ENCODE measurements at regions not wholly inside any gene's neighbourhood (a gene's known extent, or its start where the extent isn't known, plus 50 kb on each side); places are given as distances from the start of the nearest gene placed in this dataset.

DNA sequence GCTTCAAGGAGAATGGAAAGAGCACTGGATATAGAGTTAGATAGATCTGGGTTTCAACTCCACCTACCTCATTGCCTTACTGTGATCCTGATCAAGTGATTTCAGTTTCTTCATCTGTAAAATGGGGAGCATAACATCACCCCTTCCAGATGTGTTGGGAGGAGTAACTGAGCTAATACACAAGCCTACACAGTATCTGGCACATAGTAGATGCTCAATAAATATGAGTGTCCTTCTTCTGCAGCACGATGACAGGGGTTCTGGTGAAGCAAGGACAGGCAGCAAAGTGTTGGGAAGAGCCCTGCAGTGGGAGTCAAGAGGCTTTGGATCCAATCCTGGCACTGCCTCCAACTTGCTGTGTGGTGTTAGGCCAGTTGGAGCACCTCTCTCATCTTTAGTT, 270.0 kb downstream of the UACA start:
- Histone ChIP-seq H4K8ac (ENCODE audit: extremely low read depth, insufficient read depth, low read length) (no peak overlapping the region), H3K4me3 (ENCODE audit: extremely low read depth in 1 of 4, insufficient read depth in 2 of 4, low read depth in 3 of 4, low read length in 4 of 4) (no peak overlapping the region), H3K36me3 (ENCODE audit: control insufficient read depth in 2 of 4, insufficient read depth in 4 of 4, low read length in 3 of 4) (no peaks in the 10 kb centered on the region), H3K4ac (replicated peaks; ENCODE audit: insufficient read length, low read depth, low read length) (no peak overlapping the region), H2BK120ac (replicated peaks; ENCODE audit: low read depth, low read length) (no peak overlapping the region), H3K79me1 (ENCODE audit: low read depth, low read length) (no peaks in the 10 kb centered on the region), H4K5ac (ENCODE audit: insufficient read length, low read depth, low read length) (no peak overlapping the region), H2AFZ (ENCODE audit: low read length) (no peak overlapping the region), H4K20me1 (replicated peaks in 1 of 2; ENCODE audit: control insufficient read depth in 1 of 2, insufficient read depth in 2 of 2, low read length in 2 of 2) (no peaks in the 10 kb centered on the region), H2BK12ac (ENCODE audit: low read depth, low read length) (no peak overlapping the region), H3K56ac (replicated peaks; ENCODE audit: insufficient read length, low read depth, low read length) (no peak overlapping the region), H3K79me2 (ENCODE audit: control insufficient read depth in 1 of 2, insufficient read depth in 2 of 2, low read length in 2 of 2) (no peaks in the 10 kb centered on the region), H2AK5ac (ENCODE audit: low read depth, low read length) (no peak overlapping the region), H3K27me3 (replicated peaks in 1 of 4; ENCODE audit: control insufficient read depth in 3 of 4, extremely low read depth in 1 of 4, insufficient read depth in 3 of 4, low read length in 3 of 4) (no peaks in the 10 kb centered on the region), H3K4me1 (replicated peaks in 1 of 4; ENCODE audit: control insufficient read depth in 3 of 4, insufficient read depth in 4 of 4, low read length in 3 of 4) (no peaks in the 10 kb centered on the region; a peak in 2 of 7 replicates), H3K23me2 (ENCODE audit: low read depth, low read length) (no peaks in the 10 kb centered on the region; the same call in 1 of the 2 replicates), H2BK5ac (ENCODE audit: low read depth, low read length) (no peak overlapping the region), H3K14ac (ENCODE audit: insufficient read length) (no peak overlapping the region), H3K4me2 (ENCODE audit: insufficient read depth in 1 of 2, low read depth in 2 of 2, low read length in 2 of 2) (no peak overlapping the region), H3K9ac (replicated peaks in 1 of 4; ENCODE audit: extremely low read depth in 1 of 4, low read depth in 3 of 4, low read length in 3 of 4) (no peak overlapping the region), H3K23ac (ENCODE audit: insufficient read length) (no peak overlapping the region), H4K91ac (replicated peaks; ENCODE audit: insufficient read length, low read length) (no peak overlapping the region), H2BK15ac (ENCODE audit: low read length) (no peak overlapping the region), H3K9me3 (ENCODE audit: insufficient read depth in 2 of 2, low read depth in 1 of 2, low read length in 1 of 2) (no peaks in the 10 kb centered on the region), H2BK20ac (ENCODE audit: low read length) (no peak overlapping the region), H3K27ac (ENCODE audit: low read depth, low read length) (no peak overlapping the region), H3K18ac (ENCODE audit: extremely low read depth, low read length) (no peak overlapping the region)
- no peak for TF ChIP-seq JUN (IDR thresholded peaks at IDR 0.05; ENCODE audit: low read depth, low read length)
- no peak for TF ChIP-seq CTBP2 (IDR thresholded peaks at IDR 0.05; ENCODE audit: borderline replicate concordance, insufficient read depth, insufficient read length, low read length)
- TF ChIP-seq, protein P1, sequence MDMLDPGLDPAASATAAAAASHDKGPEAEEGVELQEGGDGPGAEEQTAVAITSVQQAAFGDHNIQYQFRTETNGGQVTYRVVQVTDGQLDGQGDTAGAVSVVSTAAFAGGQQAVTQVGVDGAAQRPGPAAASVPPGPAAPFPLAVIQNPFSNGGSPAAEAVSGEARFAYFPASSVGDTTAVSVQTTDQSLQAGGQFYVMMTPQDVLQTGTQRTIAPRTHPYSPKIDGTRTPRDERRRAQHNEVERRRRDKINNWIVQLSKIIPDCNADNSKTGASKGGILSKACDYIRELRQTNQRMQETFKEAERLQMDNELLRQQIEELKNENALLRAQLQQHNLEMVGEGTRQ (IDR thresholded peaks at IDR 0.05; ENCODE audit: low read length), result no peak
- no peak for DNase-seq (ENCODE audit: low read depth in 1 of 2, low spot score in 2 of 2)
- ChIA-PET CTCF (ENCODE audit: partially characterized antibody) (interaction anchor here (0.7 kb wide), 1 partner anchor 19 kb away, joined by 3 read pairs; no protein-coding TSS in a partner anchor), POLR2A (ENCODE audit: partially characterized antibody) (no interaction called here)
- no peak for FAIRE-seq
- 100% methylated on average over 1 of the region's 1 CpG; no CpG with 5 or more reads in 1 of the 2 experiments for WGBS, 2 experiments (ENCODE audit: extremely low coverage in 1 of 2, insufficient coverage in 1 of 2, insufficient read length in 1 of 2, insufficient replicate concordance in 2 of 2, low coverage in 1 of 2, low lambda C conversion rate in 2 of 2, missing lambda C conversion rate in 1 of 2)

Data from H1 (cell line).